H1 (cell line): ENCODE measurements at regions not wholly inside any gene's neighbourhood (a gene's known extent, or its start where the extent isn't known, plus 50 kb on each side); places are given as distances from the start of the nearest gene placed in this dataset.

ENCODE experiments used
- CTCF ChIA-PET: fragments of 300-600 bp; sonication (Branson Sonifier 250); formaldehyde crosslinking; loops from one replicate; lab custom pipeline; 2021; ENCODE audit not compliant: partially characterized antibody; lab: Charles Lee
- POLR2A ChIA-PET: fragments of 300-600 bp; sonication (Branson Sonifier 250); formaldehyde crosslinking; loops from one replicate; lab custom pipeline; 2021; ENCODE audit warnings: inconsistent platforms; ENCODE audit not compliant: partially characterized antibody; lab: Charles Lee
- DNase-seq, 2 experiments: peaks; one replicate each; pipeline versions ENCODE4 v3.0.0 to v3.0.0-alpha.2; 2010 to 2022; ENCODE audit warnings: low spot score in 2 of 2, low read depth in 1 of 2, mixed read lengths in 1 of 2
- FAIRE-seq: peaks from 2 replicates; lab custom pipeline; 2011; peaks lifted over from hg19 to GRCh38; lab: Jason Lieb, UNC
- H2AFZ ChIP-seq: 2 replicates; pipeline ENCODE4 v1.8.1; 2012; ENCODE audit warnings: low read length, inconsistent platforms
- H2AK5ac ChIP-seq: 2 replicates; pipeline ENCODE4 v1.6.1; 2013; ENCODE audit warnings: low read depth, low read length
- H2BK120ac ChIP-seq: replicated peaks from 2 replicates; pipeline ENCODE3; 2013; ENCODE audit warnings: low read depth, low read length, inconsistent platforms
- H2BK12ac ChIP-seq: 2 replicates; pipeline ENCODE4 v1.6.1; 2013; ENCODE audit warnings: low read depth, low read length
- H2BK15ac ChIP-seq: 2 replicates; pipeline ENCODE4 v1.6.1; 2013; ENCODE audit warnings: low read length
- H2BK20ac ChIP-seq: 2 replicates; pipeline ENCODE4 v1.6.1; 2013; ENCODE audit warnings: low read length
- H2BK5ac ChIP-seq: 2 replicates; pipeline ENCODE4 v1.6.1; 2013; ENCODE audit warnings: low read depth, low read length
- H3K14ac ChIP-seq: 2 replicates; pipeline ENCODE4 v1.6.1; 2013; ENCODE audit warnings: inconsistent platforms; ENCODE audit not compliant: insufficient read length
- H3K18ac ChIP-seq: 2 replicates; pipeline ENCODE4 v1.6.1; 2013; ENCODE audit warnings: low read length; ENCODE audit errors: extremely low read depth
- H3K23ac ChIP-seq: 2 replicates; pipeline ENCODE4 v1.6.1; 2013; ENCODE audit warnings: inconsistent platforms; ENCODE audit not compliant: insufficient read length
- H3K23me2 ChIP-seq: 2 replicates; pipeline ENCODE4 v1.6.1; 2013; ENCODE audit warnings: low read depth, low read length
- H3K27ac ChIP-seq: 2 replicates; pipeline ENCODE4 v1.6.1; 2011; ENCODE audit warnings: low read depth, low read length, inconsistent platforms
- H3K27me3 ChIP-seq, 4 experiments: replicated peaks in 1 of 4; 1 replicate in 1 of 4; 2 replicates in 3 of 4; pipeline versions ENCODE4 v1.6.1 to v1.8.1; 2011 to 2013; ENCODE audit warnings: low read length in 3 of 4, mild to moderate bottlenecking in 3 of 4, inconsistent platforms in 2 of 4, mixed read lengths in 2 of 4, moderate library complexity in 1 of 4; ENCODE audit not compliant: control insufficient read depth in 3 of 4, insufficient read depth in 3 of 4; ENCODE audit errors: extremely low read depth in 1 of 4
- H3K36me3 ChIP-seq, 4 experiments: 2 replicates each; pipeline versions ENCODE4 v1.6.1 to v1.8.1; 2011 to 2013; ENCODE audit warnings: mild to moderate bottlenecking in 4 of 4, low read length in 3 of 4, moderate library complexity in 2 of 4, control low read depth in 1 of 4, inconsistent platforms in 1 of 4; ENCODE audit not compliant: insufficient read depth in 4 of 4, control insufficient read depth in 2 of 4
- H3K4ac ChIP-seq: replicated peaks from 2 replicates; pipeline ENCODE3; 2013; ENCODE audit warnings: low read length, low read depth, mixed read lengths, inconsistent platforms; ENCODE audit not compliant: insufficient read length
- H3K4me1 ChIP-seq, 4 experiments: replicated peaks in 1 of 4; 1 replicate in 1 of 4; 2 replicates in 3 of 4; pipeline versions ENCODE4 v1.6.1 to v1.8.1; 2011 to 2013; ENCODE audit warnings: low read length in 3 of 4, inconsistent platforms in 2 of 4, mixed read lengths in 1 of 4; ENCODE audit not compliant: insufficient read depth in 4 of 4, control insufficient read depth in 3 of 4
- H3K4me2 ChIP-seq, 2 experiments: 2 replicates each; pipeline versions ENCODE4 v1.6.1 to v1.8.1; 2011 to 2013; ENCODE audit warnings: low read depth in 2 of 2, low read length in 2 of 2, control low read depth in 1 of 2, inconsistent platforms in 1 of 2, mild to moderate bottlenecking in 1 of 2; ENCODE audit not compliant: insufficient read depth in 1 of 2
- H3K4me3 ChIP-seq, 4 experiments: fragments of 200-600, 300-600 bp in 1 of 4; sonication (generic), shearing (Covaris generic), sonication (Bioruptor Twin) in 1 of 4; 2 replicates each; pipeline versions ENCODE4 v1.5.1 to v1.8.1; 2011 to 2016; ENCODE audit warnings: low read length in 4 of 4, low read depth in 3 of 4, control low read depth in 2 of 4, inconsistent platforms in 2 of 4, mild to moderate bottlenecking in 2 of 4, mixed read lengths in 1 of 4, moderate library complexity in 1 of 4; ENCODE audit not compliant: insufficient read depth in 2 of 4; ENCODE audit errors: extremely low read depth in 1 of 4
- H3K56ac ChIP-seq: replicated peaks from 2 replicates; pipeline ENCODE3; 2013; ENCODE audit warnings: low read depth, mild to moderate bottlenecking, mixed read lengths, low read length, inconsistent platforms; ENCODE audit not compliant: insufficient read length
- H3K79me1 ChIP-seq: 2 replicates; pipeline ENCODE4 v1.6.1; 2013; ENCODE audit warnings: low read depth, low read length, control low read depth
- H3K79me2 ChIP-seq, 2 experiments: 2 replicates each; pipeline versions ENCODE4 v1.6.1 to v1.8.1; 2012 to 2013; ENCODE audit warnings: low read length in 2 of 2, mild to moderate bottlenecking in 2 of 2, inconsistent platforms in 1 of 2; ENCODE audit not compliant: insufficient read depth in 2 of 2, control insufficient read depth in 1 of 2
- H3K9ac ChIP-seq, 4 experiments: replicated peaks in 1 of 4; 1 replicate in 1 of 4; 2 replicates in 3 of 4; pipeline versions ENCODE4 v1.6.1 to v1.8.1; 2011 to 2013; ENCODE audit warnings: low read depth in 3 of 4, low read length in 3 of 4, control low read depth in 2 of 4, mild to moderate bottlenecking in 2 of 4, moderate library complexity in 2 of 4, inconsistent platforms in 1 of 4; ENCODE audit errors: extremely low read depth in 1 of 4
- H3K9me3 ChIP-seq, 2 experiments: 2 replicates each; pipeline versions ENCODE4 v1.6.1 to v1.8.1; 2012 to 2013; ENCODE audit warnings: mild to moderate bottlenecking in 2 of 2, moderate library complexity in 2 of 2, control low read depth in 1 of 2, inconsistent platforms in 1 of 2, low read depth in 1 of 2, low read length in 1 of 2, mixed read lengths in 1 of 2; ENCODE audit not compliant: insufficient read depth in 2 of 2
- H4K20me1 ChIP-seq, 2 experiments: replicated peaks in 1 of 2; 2 replicates each; pipeline versions ENCODE3 to v1.8.1; 2011 to 2013; ENCODE audit warnings: inconsistent platforms in 2 of 2, low read length in 2 of 2, mild to moderate bottlenecking in 1 of 2; ENCODE audit not compliant: insufficient read depth in 2 of 2, control insufficient read depth in 1 of 2
- H4K5ac ChIP-seq: 2 replicates; pipeline ENCODE4 v1.6.1; 2013; ENCODE audit warnings: low read length, low read depth, mixed read lengths, inconsistent platforms; ENCODE audit not compliant: insufficient read length
- H4K8ac ChIP-seq: 2 replicates; pipeline ENCODE4 v1.8.0; 2013; ENCODE audit warnings: mild to moderate bottlenecking, moderate library complexity, low read length, inconsistent platforms; ENCODE audit not compliant: insufficient read depth; ENCODE audit errors: extremely low read depth
- H4K91ac ChIP-seq: replicated peaks from 2 replicates; pipeline ENCODE3; 2013; ENCODE audit warnings: low read length, mixed read lengths, inconsistent platforms; ENCODE audit not compliant: insufficient read length
- CBX5 ChIP-seq: fragments of 300-800, 300-1000 bp; sonication (generic); IDR thresholded peaks from 2 replicates; pipeline ENCODE4 v1.7.1; 2016; ENCODE audit warnings: antibody characterized with exemption, low read length, low read depth
- CTCF ChIP-seq, 3 experiments: IDR thresholded peaks; 1 replicate in 2 of 3; 2 replicates in 1 of 3; pipeline versions ENCODE4 v1.5.1 to v1.6.1; 2011; ENCODE audit warnings: low read length in 3 of 3, mild to moderate bottlenecking in 3 of 3, inconsistent platforms in 2 of 3, low read depth in 1 of 3, moderate library complexity in 1 of 3; ENCODE audit not compliant: insufficient read depth in 1 of 3; ENCODE audit errors: control extremely low read depth in 1 of 3
- HDAC6 ChIP-seq: IDR thresholded peaks from one replicate; pipeline ENCODE4 v1.7.1; 2012; ENCODE audit warnings: low read depth, mild to moderate bottlenecking, inconsistent platforms, low read length, moderate library complexity
- RAD21 ChIP-seq, 2 experiments: IDR thresholded peaks in 1 of 2; conservative IDR thresholded peaks in 1 of 2; 2 replicates each; pipeline ENCODE4 v1.6.1; 2011; ENCODE audit warnings: low read depth in 2 of 2, low read length in 2 of 2, improper control_type of control experiment in 1 of 2, inconsistent platforms in 1 of 2, mild to moderate bottlenecking in 1 of 2, moderate library complexity in 1 of 2
- WGBS, 2 experiments: shearing (Covaris generic) in 1 of 2; methylation state at CpG; one replicate each; pipeline versions ENCODE4 v1.1.6 to v1.1.7; 2013 to 2015; ENCODE audit warnings: low lambda C conversion rate in 2 of 2, mixed read lengths in 2 of 2, inconsistent platforms in 1 of 2, low coverage in 1 of 2, missing lambda C conversion rate in 1 of 2; ENCODE audit not compliant: insufficient replicate concordance in 2 of 2, insufficient coverage in 1 of 2, insufficient read length in 1 of 2; ENCODE audit errors: extremely low coverage in 1 of 2, missing lambda C conversion rate in 1 of 2; 5-methylcytosine and 5-hydroxymethylcytosine counted together

- H3K14ac ChIP-seq, result no peak overlapping the region
- TF ChIP-seq RAD21 (IDR thresholded peaks at IDR 0.05 in 1 of 2, conservative IDR thresholded peaks at IDR 0.05 in 1 of 2; ENCODE audit: low read depth in 2 of 2, low read length in 2 of 2) (peak; percentile 19 to 37; a peak in 3 of 4 replicates), CTCF (IDR thresholded peaks at IDR 0.05; ENCODE audit: control extremely low read depth in 1 of 3, insufficient read depth in 1 of 3, low read depth in 1 of 3, low read length in 3 of 3) (peak; percentile 4 to 46 (median 24); a peak in 2 of 4 replicates), HDAC6 (no peak), CBX5 (no peak)
- H3K18ac ChIP-seq, result no peak overlapping the region
- H2AFZ ChIP-seq, result no peak overlapping the region
- no peaks in the 10 kb centered on the region for H3K79me2 ChIP-seq
- no peaks in the 10 kb centered on the region for H3K27me3 ChIP-seq
- no peak overlapping the region for H2BK5ac ChIP-seq
- FAIRE-seq, result no peak
- POLR2A ChIA-PET, result no interaction called here
- CTCF ChIA-PET, result interaction anchor here (0.8 to 1.5 kb wide), 3 partner anchors 13 to 597 kb away, joined by 3 to 10 read pairs (median 4); no protein-coding TSS in a partner anchor
- no peaks in the 10 kb centered on the region for H4K20me1 ChIP-seq
- H4K5ac ChIP-seq, result no peak overlapping the region
- no peak overlapping the region for H3K4me2 ChIP-seq
- peaks cover 0 to 4% (median 0%) of the 10 kb centered on the region in 4 experiments; a peak in 1 of 7 replicates for H3K4me1 ChIP-seq
- H2BK12ac ChIP-seq, result no peak overlapping the region
- H3K4ac ChIP-seq, result no peak overlapping the region
- H3K79me1 ChIP-seq, result no peaks in the 10 kb centered on the region
- no peak overlapping the region for H3K23ac ChIP-seq
- no peak for DNase-seq
- H4K91ac ChIP-seq, result no peak overlapping the region
- no peak overlapping the region for H3K4me3 ChIP-seq
- H3K36me3 ChIP-seq, result no peaks in the 10 kb centered on the region
- H3K23me2 ChIP-seq, result no peaks in the 10 kb centered on the region
- H3K56ac ChIP-seq, result no peak overlapping the region
- no peak overlapping the region for H2BK120ac ChIP-seq
- no peak overlapping the region for H3K9ac ChIP-seq
- no peak overlapping the region for H2AK5ac ChIP-seq
- WGBS, 2 experiments, result 62% methylated on average over 3 of the region's 3 CpGs; no CpG with 5 or more reads in 1 of the 2 experiments
- no peak overlapping the region for H4K8ac ChIP-seq
- no peak overlapping the region for H2BK20ac ChIP-seq
- H3K9me3 ChIP-seq, result no peaks in the 10 kb centered on the region
- no peak overlapping the region for H3K27ac ChIP-seq
- H2BK15ac ChIP-seq, result no peak overlapping the region
Observed at GRCh38 chr12:24027352-24027751, 77.9 kb upstream of the SOX5 start.
